HL-60 (cell line): ENCODE measurements at regions not wholly inside any gene's neighbourhood (a gene's known extent, or its start where the extent isn't known, plus 50 kb on each side); places are given as distances from the start of the nearest gene placed in this dataset.

Experiments
- DNase-seq, 2 experiments: peaks; one replicate each; pipeline ENCODE4 v3.0.0-alpha.2; 2010 to 2020; ENCODE audit warnings: low read depth in 1 of 2, low spot score in 1 of 2
- H3K27ac ChIP-seq: fragments of 250-450 bp; sonication (Bioruptor Pico); replicated peaks from 2 replicates; pipeline ENCODE4 v1.5.1; 2020; ENCODE audit warnings: mild to moderate bottlenecking, moderate library complexity
- H3K27me3 ChIP-seq: fragments of 250-450 bp; sonication (Bioruptor Pico); 2 replicates; pipeline ENCODE4 v1.5.1; 2021; ENCODE audit warnings: mild to moderate bottlenecking, moderate library complexity; ENCODE audit not compliant: insufficient read depth, poor library complexity, severe bottlenecking
- H3K4me3 ChIP-seq: replicated peaks from 2 replicates; pipeline ENCODE4 v1.5.1; 2011; ENCODE audit warnings: mild to moderate bottlenecking, control low read depth, low read length; ENCODE audit not compliant: insufficient read depth
- GABPA ChIP-seq: IDR thresholded peaks from 2 replicates; pipeline ENCODE4 v1.6.1; 2012; ENCODE audit warnings: low read depth
- POLR2AphosphoS5 ChIP-seq: IDR thresholded peaks from 2 replicates; pipeline ENCODE4 v1.6.1; 2012; ENCODE audit warnings: low read depth
- REST ChIP-seq: IDR thresholded peaks from 2 replicates; pipeline ENCODE4 v1.6.1; 2012; ENCODE audit warnings: low read depth; ENCODE audit not compliant: insufficient replicate concordance
- SPI1 ChIP-seq: IDR thresholded peaks from 2 replicates; pipeline ENCODE4 v1.6.1; 2012; ENCODE audit warnings: low read depth, mild to moderate bottlenecking, borderline replicate concordance
- TF ChIP-seq, protein P1 (sequence below): IDR thresholded peaks from one replicate; pipeline ENCODE4 v1.5.1; 2011; ENCODE audit warnings: low read length, control low read depth, inconsistent platforms; ENCODE audit not compliant: insufficient read depth

DNA sequence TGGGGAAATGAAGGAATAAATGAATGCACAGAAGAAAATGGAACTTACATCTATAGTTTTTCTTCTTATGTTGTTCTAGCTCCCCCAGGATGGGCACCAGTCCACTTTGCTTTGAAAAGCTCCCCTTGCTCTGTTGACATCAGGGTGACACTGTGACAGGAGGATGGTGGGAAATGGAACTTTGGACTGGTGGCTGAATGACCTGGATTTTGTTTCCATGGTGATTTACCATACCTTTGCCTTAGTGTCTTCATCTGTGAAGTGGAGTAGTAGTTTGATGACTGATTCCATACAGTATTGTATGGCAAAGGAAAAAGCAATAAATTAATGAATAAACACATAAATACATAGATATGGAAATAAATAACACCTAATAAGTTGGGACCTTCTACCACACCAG lies 294.7 kb downstream of the KIF4B start:
- DNase-seq = no peak
- Histone ChIP-seq H3K4me3 (no peak overlapping the region), H3K27me3 (no peaks in the 10 kb centered on the region), H3K27ac (no peak overlapping the region)
- TF ChIP-seq POLR2AphosphoS5 (no peak), GABPA (no peak), REST (no peak), SPI1 (no peak)
- TF ChIP-seq, protein P1, sequence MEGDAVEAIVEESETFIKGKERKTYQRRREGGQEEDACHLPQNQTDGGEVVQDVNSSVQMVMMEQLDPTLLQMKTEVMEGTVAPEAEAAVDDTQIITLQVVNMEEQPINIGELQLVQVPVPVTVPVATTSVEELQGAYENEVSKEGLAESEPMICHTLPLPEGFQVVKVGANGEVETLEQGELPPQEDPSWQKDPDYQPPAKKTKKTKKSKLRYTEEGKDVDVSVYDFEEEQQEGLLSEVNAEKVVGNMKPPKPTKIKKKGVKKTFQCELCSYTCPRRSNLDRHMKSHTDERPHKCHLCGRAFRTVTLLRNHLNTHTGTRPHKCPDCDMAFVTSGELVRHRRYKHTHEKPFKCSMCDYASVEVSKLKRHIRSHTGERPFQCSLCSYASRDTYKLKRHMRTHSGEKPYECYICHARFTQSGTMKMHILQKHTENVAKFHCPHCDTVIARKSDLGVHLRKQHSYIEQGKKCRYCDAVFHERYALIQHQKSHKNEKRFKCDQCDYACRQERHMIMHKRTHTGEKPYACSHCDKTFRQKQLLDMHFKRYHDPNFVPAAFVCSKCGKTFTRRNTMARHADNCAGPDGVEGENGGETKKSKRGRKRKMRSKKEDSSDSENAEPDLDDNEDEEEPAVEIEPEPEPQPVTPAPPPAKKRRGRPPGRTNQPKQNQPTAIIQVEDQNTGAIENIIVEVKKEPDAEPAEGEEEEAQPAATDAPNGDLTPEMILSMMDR = no peak

DNA sequence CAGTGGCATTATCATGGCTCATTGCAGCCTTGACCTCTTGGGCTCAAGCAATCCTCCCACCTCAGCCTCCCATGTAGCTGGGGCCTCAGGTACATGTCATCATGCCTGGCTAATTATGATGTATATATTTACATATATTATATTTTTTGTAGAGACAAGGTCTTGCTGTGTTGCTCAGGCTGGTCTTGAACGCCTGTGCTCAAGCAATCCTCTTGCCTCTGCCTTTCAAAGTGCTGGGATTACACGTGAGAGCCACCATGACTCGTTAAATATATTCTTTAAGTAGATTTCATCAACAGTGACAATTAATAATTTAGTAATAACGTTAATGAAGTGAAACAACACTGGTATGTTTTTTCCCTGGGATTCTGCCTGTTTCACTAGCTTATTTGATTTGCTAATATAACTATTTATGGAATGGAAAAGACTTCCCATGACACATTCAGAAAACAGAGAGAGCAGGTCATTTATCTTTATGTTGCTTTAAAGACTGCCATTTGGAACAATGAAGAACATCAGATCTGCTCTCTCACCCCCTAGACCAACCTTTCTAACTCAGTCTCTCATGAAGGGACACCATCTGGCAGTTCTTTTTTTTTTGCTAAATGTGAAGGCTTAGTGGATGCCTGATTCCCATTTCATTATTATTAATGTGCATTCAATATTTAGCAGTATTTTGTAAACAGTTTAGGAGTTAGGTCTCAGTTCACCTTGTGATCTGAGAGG lies 295.6 kb downstream of the KIF4B start:
- DNase-seq = no peak
- H3K27ac ChIP-seq = no peak overlapping the region

GRCh38 chr5:155311721-155312120 lies 298.2 kb downstream of the KIF4B start:
- DNase-seq = no peak
- H3K27ac ChIP-seq = no peak overlapping the region
- no peak overlapping the region for H3K4me3 ChIP-seq
- TF ChIP-seq POLR2AphosphoS5 = no peak
- TF ChIP-seq, protein P1 = no peak
- TF ChIP-seq REST = no peak
- TF ChIP-seq SPI1 = no peak
- TF ChIP-seq GABPA = no peak
- H3K27me3 ChIP-seq = no peaks in the 10 kb centered on the region

More for the DNA sequence above, 295.6 kb downstream of the KIF4B start:
- Histone ChIP-seq H3K4me3 (no peak overlapping the region), H3K27me3 (no peaks in the 10 kb centered on the region)
- TF ChIP-seq, protein P1 = no peak
- no peak for TF ChIP-seq POLR2AphosphoS5
- TF ChIP-seq REST = no peak
- TF ChIP-seq SPI1 = no peak
- no peak for TF ChIP-seq GABPA
